Progenitor cell of endocrine pancreas (in vitro differentiated cells): ENCODE measurements at regions not wholly inside any gene's neighbourhood (a gene's known extent, or its start where the extent isn't known, plus 50 kb on each side); places are given as distances from the start of the nearest gene placed in this dataset.

Experiments used
- DNase-seq: peaks from one replicate; pipeline ENCODE4 v3.0.0; 2021; ENCODE audit warnings: low spot score; ENCODE audit not compliant: unreplicated experiment
- H3K27ac Mint-ChIP-seq: 2 replicates; pipeline ENCODE4 v1.8.0; 2021; ENCODE audit warnings: mild to moderate bottlenecking, moderate library complexity, mixed read lengths
- H3K27me3 Mint-ChIP-seq: 2 replicates; pipeline ENCODE4 v1.8.0; 2021; ENCODE audit warnings: mixed read lengths
- H3K36me3 Mint-ChIP-seq: 2 replicates; pipeline ENCODE4 v1.8.0; 2022; ENCODE audit warnings: mixed read lengths; ENCODE audit not compliant: insufficient read depth
- H3K4me1 Mint-ChIP-seq: 2 replicates; pipeline ENCODE4 v1.8.0; 2021; ENCODE audit warnings: low read depth, mixed read lengths
- H3K4me3 Mint-ChIP-seq: 2 replicates; pipeline ENCODE4 v1.8.0; 2021; ENCODE audit warnings: low read depth, mild to moderate bottlenecking, moderate library complexity, mixed read lengths
- H3K9me3 Mint-ChIP-seq: 2 replicates; pipeline ENCODE4 v1.8.0; 2021; ENCODE audit warnings: low read depth, mixed read lengths
- TF ChIP-seq, protein P1 (sequence below): fragments of 200-600 bp; sonication (generic); IDR thresholded peaks from one replicate; pipeline ENCODE4 v1.5.0; 2021; ENCODE audit warnings: antibody characterized with exemption, mild to moderate bottlenecking; ENCODE audit not compliant: unreplicated experiment

DNA sequence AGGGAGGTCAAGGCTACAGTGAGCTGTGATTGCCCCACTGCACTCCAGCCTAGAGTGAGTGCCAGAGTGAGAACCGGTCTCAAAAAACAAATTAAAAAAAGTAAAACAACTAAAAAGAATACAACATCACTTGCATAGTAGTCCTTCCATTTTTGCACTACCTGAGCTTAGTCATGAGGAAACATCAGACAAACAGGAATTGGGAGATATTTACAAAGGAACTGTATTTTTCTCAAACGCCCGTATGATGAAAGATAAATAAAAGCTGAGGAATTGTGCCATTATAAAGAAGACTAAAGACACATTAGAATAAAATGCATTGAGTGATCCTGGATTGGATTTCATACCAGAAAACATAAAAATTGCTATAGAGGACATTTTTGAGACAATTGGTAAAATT lies 50.0 kb upstream of the ATP8B1 start:
- no peaks in the 10 kb centered on the region for H3K9me3 Mint-ChIP-seq
- H3K36me3 Mint-ChIP-seq: no peaks in the 10 kb centered on the region
- peaks cover 4% of the 10 kb centered on the region for H3K27me3 Mint-ChIP-seq
- no peak overlapping the region for H3K4me3 Mint-ChIP-seq
- no peak for DNase-seq
- peaks cover 15% of the 10 kb centered on the region for H3K4me1 Mint-ChIP-seq
- TF ChIP-seq, protein P1, sequence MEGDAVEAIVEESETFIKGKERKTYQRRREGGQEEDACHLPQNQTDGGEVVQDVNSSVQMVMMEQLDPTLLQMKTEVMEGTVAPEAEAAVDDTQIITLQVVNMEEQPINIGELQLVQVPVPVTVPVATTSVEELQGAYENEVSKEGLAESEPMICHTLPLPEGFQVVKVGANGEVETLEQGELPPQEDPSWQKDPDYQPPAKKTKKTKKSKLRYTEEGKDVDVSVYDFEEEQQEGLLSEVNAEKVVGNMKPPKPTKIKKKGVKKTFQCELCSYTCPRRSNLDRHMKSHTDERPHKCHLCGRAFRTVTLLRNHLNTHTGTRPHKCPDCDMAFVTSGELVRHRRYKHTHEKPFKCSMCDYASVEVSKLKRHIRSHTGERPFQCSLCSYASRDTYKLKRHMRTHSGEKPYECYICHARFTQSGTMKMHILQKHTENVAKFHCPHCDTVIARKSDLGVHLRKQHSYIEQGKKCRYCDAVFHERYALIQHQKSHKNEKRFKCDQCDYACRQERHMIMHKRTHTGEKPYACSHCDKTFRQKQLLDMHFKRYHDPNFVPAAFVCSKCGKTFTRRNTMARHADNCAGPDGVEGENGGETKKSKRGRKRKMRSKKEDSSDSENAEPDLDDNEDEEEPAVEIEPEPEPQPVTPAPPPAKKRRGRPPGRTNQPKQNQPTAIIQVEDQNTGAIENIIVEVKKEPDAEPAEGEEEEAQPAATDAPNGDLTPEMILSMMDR: no peak
- no peak overlapping the region for H3K27ac Mint-ChIP-seq
